ENCODE measurements at regions not wholly inside any gene's neighbourhood (a gene's known extent, or its start where the extent isn't known, plus 50 kb on each side); places are given as distances from the start of the nearest gene placed in this dataset.
A peak's percentile ranks its signal among the peaks of the same experiment; 100 is the strongest.

- peak overlapping the region in 1 of 2 experiments; percentile 58; a peak in 2 of 4 replicates for H3K4me3 ChIP-seq (ENCODE audit: low read depth in 1 of 2, low read length in 2 of 2)
- H3K4me2 ChIP-seq (ENCODE audit: insufficient read depth, low read length): peak overlapping the region; percentile 67
- no peak overlapping the region for H2AFZ ChIP-seq (ENCODE audit: low read depth, low read length)
- H3K4me1 ChIP-seq (ENCODE audit: insufficient read depth, low read length): peaks cover 72% of the 10 kb centered on the region
- H3K9me3 ChIP-seq (ENCODE audit: insufficient read depth, low read length, severe bottlenecking): no peaks in the 10 kb centered on the region
- DNase-seq: no peak
- H3K9ac ChIP-seq (ENCODE audit: low read depth, low read length): peak overlapping the region; percentile 58
- no peaks in the 10 kb centered on the region for H3K27me3 ChIP-seq (ENCODE audit: insufficient read depth, low read length, poor library complexity)
- H3K27ac ChIP-seq (ENCODE audit: low read length): peak overlapping the region; percentile 87
- H3K36me3 ChIP-seq (ENCODE audit: insufficient read depth, low read length): no peaks in the 10 kb centered on the region
- H4K20me1 ChIP-seq (ENCODE audit: insufficient read depth, low read length): no peaks in the 10 kb centered on the region
- H3K79me2 ChIP-seq (ENCODE audit: insufficient read depth, low read length): peaks cover 7% of the 10 kb centered on the region
- TF ChIP-seq CTCF (IDR thresholded peaks at IDR 0.05; ENCODE audit: borderline replicate concordance, extremely low read depth, low read length, poor library complexity, severe bottlenecking) (no peak), EZH2 (IDR thresholded peaks at IDR 0.05; ENCODE audit: borderline replicate concordance, low read depth, low read length, severe bottlenecking) (no peak)
- ATAC-seq (ENCODE audit: insufficient read depth, low read depth): no peak
Measured at GRCh38 chrX:65925005-65925404, 114.9 kb downstream of the VSIG4 start.

GRCh38 chrX:65921363-65921762, 118.5 kb downstream of the VSIG4 start:
- Histone ChIP-seq H3K36me3 (ENCODE audit: insufficient read depth, low read length) (no peaks in the 10 kb centered on the region), H3K27me3 (ENCODE audit: insufficient read depth, low read length, poor library complexity) (no peaks in the 10 kb centered on the region), H3K4me1 (ENCODE audit: insufficient read depth, low read length) (peaks cover 68% of the 10 kb centered on the region), H3K4me2 (ENCODE audit: insufficient read depth, low read length) (peak overlapping the region; percentile 47), H2AFZ (ENCODE audit: low read depth, low read length) (peak overlapping the region; percentile 66), H3K9me3 (ENCODE audit: insufficient read depth, low read length, severe bottlenecking) (no peaks in the 10 kb centered on the region), H4K20me1 (ENCODE audit: insufficient read depth, low read length) (no peaks in the 10 kb centered on the region), H3K79me2 (ENCODE audit: insufficient read depth, low read length) (peaks cover 7% of the 10 kb centered on the region), H3K27ac (ENCODE audit: low read length) (peak overlapping the region; percentile 93), H3K9ac (ENCODE audit: low read depth, low read length) (peak overlapping the region; percentile 49), H3K4me3 (ENCODE audit: low read depth in 1 of 2, low read length in 2 of 2) (peak overlapping the region in 1 of 2 experiments; percentile 7; a peak in 1 of 4 replicates)
- ATAC-seq (ENCODE audit: insufficient read depth, low read depth) (no peak), DNase-seq (no peak)
- no peak for TF ChIP-seq CTCF (IDR thresholded peaks at IDR 0.05; ENCODE audit: borderline replicate concordance, extremely low read depth, low read length, poor library complexity, severe bottlenecking)

- Histone ChIP-seq H3K27ac (ENCODE audit: low read length) (peak overlapping the region; percentile 93), H4K20me1 (ENCODE audit: insufficient read depth, low read length) (no peaks in the 10 kb centered on the region), H3K79me2 (ENCODE audit: insufficient read depth, low read length) (peaks cover 4% of the 10 kb centered on the region), H3K4me2 (ENCODE audit: insufficient read depth, low read length) (peak overlapping the region; percentile 47), H3K27me3 (ENCODE audit: insufficient read depth, low read length, poor library complexity) (no peaks in the 10 kb centered on the region), H3K9me3 (ENCODE audit: insufficient read depth, low read length, severe bottlenecking) (no peaks in the 10 kb centered on the region), H3K36me3 (ENCODE audit: insufficient read depth, low read length) (no peaks in the 10 kb centered on the region), H3K4me3 (ENCODE audit: low read depth in 1 of 2, low read length in 2 of 2) (peak overlapping the region in 1 of 2 experiments; percentile 7; a peak in 1 of 4 replicates), H3K4me1 (ENCODE audit: insufficient read depth, low read length) (peaks cover 62% of the 10 kb centered on the region), H2AFZ (ENCODE audit: low read depth, low read length) (peak overlapping the region; percentile 66), H3K9ac (ENCODE audit: low read depth, low read length) (peak overlapping the region; percentile 49)
- DNase-seq: peak; percentile 71
- TF ChIP-seq CTCF (IDR thresholded peaks at IDR 0.05; ENCODE audit: borderline replicate concordance, extremely low read depth, low read length, poor library complexity, severe bottlenecking) (no peak), EZH2 (IDR thresholded peaks at IDR 0.05; ENCODE audit: borderline replicate concordance, low read depth, low read length, severe bottlenecking) (no peak)
- peak; percentile 85 for ATAC-seq (ENCODE audit: insufficient read depth, low read depth)
Measured at GRCh38 chrX:65920620-65921019, 119.3 kb downstream of the VSIG4 start.

DNA sequence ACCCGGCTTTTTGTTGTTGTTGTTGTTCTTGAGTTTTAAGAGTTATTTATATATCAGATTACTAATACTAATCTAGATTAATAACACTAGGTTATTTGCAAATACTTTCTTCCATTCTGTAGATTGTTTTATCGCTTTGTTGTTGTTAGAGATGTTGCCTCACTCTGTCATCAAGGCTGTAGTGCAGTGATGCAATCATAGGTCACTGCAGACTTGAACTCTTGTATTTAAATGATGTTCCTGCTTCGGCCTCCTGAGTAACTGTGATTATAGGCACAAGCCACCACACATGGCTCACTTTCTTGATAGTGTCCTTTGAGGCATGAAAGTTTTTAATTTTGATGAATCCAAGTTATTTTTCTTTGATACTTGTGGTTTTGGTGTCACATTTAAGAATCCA, 129.0 kb downstream of the VSIG4 start:
- no peaks in the 10 kb centered on the region for H3K27me3 ChIP-seq (ENCODE audit: insufficient read depth, low read length, poor library complexity)
- no peaks in the 10 kb centered on the region for H4K20me1 ChIP-seq (ENCODE audit: insufficient read depth, low read length)
- TF ChIP-seq CTCF (IDR thresholded peaks at IDR 0.05; ENCODE audit: borderline replicate concordance, extremely low read depth, low read length, poor library complexity, severe bottlenecking) (no peak), EZH2 (IDR thresholded peaks at IDR 0.05; ENCODE audit: borderline replicate concordance, low read depth, low read length, severe bottlenecking) (no peak)
- H3K4me2 ChIP-seq (ENCODE audit: insufficient read depth, low read length): no peak overlapping the region
- H3K36me3 ChIP-seq (ENCODE audit: insufficient read depth, low read length): no peaks in the 10 kb centered on the region
- no peak overlapping the region for H2AFZ ChIP-seq (ENCODE audit: low read depth, low read length)
- H3K79me2 ChIP-seq (ENCODE audit: insufficient read depth, low read length): no peaks in the 10 kb centered on the region
- DNase-seq: no peak
- no peaks in the 10 kb centered on the region for H3K9me3 ChIP-seq (ENCODE audit: insufficient read depth, low read length, severe bottlenecking)
- no peak overlapping the region for H3K4me3 ChIP-seq (ENCODE audit: low read depth in 1 of 2, low read length in 2 of 2)
- no peak overlapping the region for H3K27ac ChIP-seq (ENCODE audit: low read length)
- no peaks in the 10 kb centered on the region for H3K4me1 ChIP-seq (ENCODE audit: insufficient read depth, low read length)
- no peak overlapping the region for H3K9ac ChIP-seq (ENCODE audit: low read depth, low read length)
- no peak for ATAC-seq (ENCODE audit: insufficient read depth, low read depth)
